LNCAP (cell line): ENCODE measurements at regions not wholly inside any gene's neighbourhood (a gene's known extent, or its start where the extent isn't known, plus 50 kb on each side); places are given as distances from the start of the nearest gene placed in this dataset.

Experiments used
- TF ChIP-seq, protein P1 (sequence below): fragments of 450-650 bp; IDR thresholded peaks from 2 replicates; pipeline ENCODE4 v1.5.1; 2017; ENCODE audit warnings: mild to moderate bottlenecking

GRCh38 chr15:35252351-35252865 lies 167.3 kb upstream of the NANOGP8 start:
- TF ChIP-seq, protein P1, sequence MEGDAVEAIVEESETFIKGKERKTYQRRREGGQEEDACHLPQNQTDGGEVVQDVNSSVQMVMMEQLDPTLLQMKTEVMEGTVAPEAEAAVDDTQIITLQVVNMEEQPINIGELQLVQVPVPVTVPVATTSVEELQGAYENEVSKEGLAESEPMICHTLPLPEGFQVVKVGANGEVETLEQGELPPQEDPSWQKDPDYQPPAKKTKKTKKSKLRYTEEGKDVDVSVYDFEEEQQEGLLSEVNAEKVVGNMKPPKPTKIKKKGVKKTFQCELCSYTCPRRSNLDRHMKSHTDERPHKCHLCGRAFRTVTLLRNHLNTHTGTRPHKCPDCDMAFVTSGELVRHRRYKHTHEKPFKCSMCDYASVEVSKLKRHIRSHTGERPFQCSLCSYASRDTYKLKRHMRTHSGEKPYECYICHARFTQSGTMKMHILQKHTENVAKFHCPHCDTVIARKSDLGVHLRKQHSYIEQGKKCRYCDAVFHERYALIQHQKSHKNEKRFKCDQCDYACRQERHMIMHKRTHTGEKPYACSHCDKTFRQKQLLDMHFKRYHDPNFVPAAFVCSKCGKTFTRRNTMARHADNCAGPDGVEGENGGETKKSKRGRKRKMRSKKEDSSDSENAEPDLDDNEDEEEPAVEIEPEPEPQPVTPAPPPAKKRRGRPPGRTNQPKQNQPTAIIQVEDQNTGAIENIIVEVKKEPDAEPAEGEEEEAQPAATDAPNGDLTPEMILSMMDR, result no peak

GRCh38 chr15:35247150-35247549 lies 162.1 kb upstream of the NANOGP8 start:
- TF ChIP-seq, protein P1, result no peak

DNA sequence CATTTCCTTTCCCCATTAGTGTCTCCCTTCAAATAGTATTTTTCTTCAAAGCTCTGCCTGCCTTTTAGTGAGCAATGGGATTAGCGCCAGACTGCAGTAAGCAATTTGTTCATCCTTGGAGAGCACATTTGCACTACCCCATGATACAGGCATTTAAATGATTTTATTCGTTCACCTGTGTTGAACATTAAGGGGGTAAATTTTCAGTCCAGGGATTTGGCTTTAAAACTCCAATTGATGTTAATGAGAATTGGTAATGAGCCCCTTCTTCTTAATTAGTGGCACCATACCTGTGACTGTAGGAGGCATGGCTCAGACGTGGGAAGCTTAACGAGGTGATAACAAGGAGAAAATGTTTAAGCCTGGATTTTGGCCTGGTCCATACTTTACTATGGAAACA lies 161.4 kb upstream of the NANOGP8 start:
- TF ChIP-seq, protein P1, result no peak

GRCh38 chr15:35244227-35244626 lies 159.1 kb upstream of the NANOGP8 start:
- TF ChIP-seq, protein P1, result no peak

GRCh38 chr15:35243758-35244157 lies 158.7 kb upstream of the NANOGP8 start:
- TF ChIP-seq, protein P1, result no peak

DNA sequence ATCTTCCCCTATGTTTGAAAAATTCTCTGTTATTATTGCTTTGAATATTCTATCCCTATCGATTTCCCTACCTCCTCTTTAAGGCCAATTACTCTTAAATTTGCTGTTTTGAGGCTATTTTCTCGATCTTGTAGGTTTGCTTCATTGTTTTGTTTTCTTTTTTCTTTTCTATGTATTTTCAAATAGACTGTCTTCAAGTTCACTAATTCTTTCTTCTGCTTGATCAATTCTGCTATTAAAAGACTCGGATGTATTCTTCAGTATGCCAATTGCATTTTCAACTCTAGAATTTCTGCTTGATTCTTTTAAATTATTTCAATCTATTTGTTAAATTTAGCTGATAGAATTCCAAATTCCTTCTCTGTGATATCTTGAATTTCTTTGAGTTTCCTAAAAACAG lies 144.0 kb upstream of the NANOGP8 start:
- TF ChIP-seq, protein P1, result no peak

DNA sequence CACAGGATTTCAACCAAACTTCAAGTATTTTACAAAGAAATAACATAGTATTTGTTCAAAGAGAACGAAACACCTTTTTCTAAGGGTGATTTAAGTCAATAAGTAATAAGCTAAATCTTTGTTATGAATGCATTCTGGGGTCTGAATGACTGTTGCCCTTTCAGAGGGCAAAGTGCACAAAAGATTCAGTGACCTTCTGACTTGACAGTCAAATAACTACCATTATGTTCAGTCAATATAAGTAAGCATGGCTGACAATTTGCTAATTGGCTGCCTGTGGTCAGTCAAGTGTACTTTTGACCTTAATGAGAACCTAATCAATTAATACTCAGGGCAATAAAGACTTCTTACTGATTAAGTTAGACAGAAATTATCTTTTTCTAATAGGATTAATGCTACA lies 133.1 kb upstream of the NANOGP8 start:
- TF ChIP-seq, protein P1, result no peak

DNA sequence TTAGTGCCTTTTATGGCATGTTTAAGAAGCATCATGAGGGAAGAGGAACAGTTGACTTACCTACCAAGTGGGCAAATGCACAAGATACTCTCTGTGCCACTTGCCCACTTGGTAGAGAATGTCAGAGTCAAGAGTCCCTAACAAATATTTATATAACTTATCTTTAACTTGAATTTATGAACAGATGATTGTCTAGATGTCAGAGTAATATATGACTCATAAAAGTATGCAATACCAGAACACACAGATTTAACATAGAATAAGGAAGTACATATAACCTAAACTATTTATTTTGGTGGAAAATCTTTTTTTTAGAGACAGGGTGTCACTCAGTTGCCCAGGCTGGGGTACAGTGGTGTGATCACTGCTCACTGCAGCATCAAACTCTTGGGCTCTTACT lies 130.0 kb upstream of the NANOGP8 start:
- TF ChIP-seq, protein P1, result no peak
